ENCODE measurements at regions not wholly inside any gene's neighbourhood (a gene's known extent, or its start where the extent isn't known, plus 50 kb on each side); places are given as distances from the start of the nearest gene placed in this dataset.

- Histone ChIP-seq H3K9me3 (ENCODE audit: insufficient read depth, low read depth, low read length) (peaks cover 29% of the 10 kb centered on the region; the same call in 1 of the 2 replicates), H3K4me1 (ENCODE audit: insufficient read depth, low read length) (no peaks in the 10 kb centered on the region), H3K27me3 (ENCODE audit: insufficient read depth, low read length) (no peaks in the 10 kb centered on the region), H3K36me3 (ENCODE audit: insufficient read depth, low read depth, low read length) (no peaks in the 10 kb centered on the region), H3K4me3 (ENCODE audit: low read length) (no peak overlapping the region), H3K9ac (ENCODE audit: low read depth, low read length) (no peak overlapping the region), H3K27ac (ENCODE audit: low read length) (no peak overlapping the region)
Observed at GRCh38 chr22:47589271-47590250, 827.1 kb downstream of the TBC1D22A start.

GRCh38 chr22:47588578-47588960 is 826.1 kb downstream of the TBC1D22A start:
- Histone ChIP-seq H3K4me3 (ENCODE audit: low read length) (no peak overlapping the region), H3K27me3 (ENCODE audit: insufficient read depth, low read length) (no peaks in the 10 kb centered on the region), H3K9ac (ENCODE audit: low read depth, low read length) (no peak overlapping the region), H3K4me1 (ENCODE audit: insufficient read depth, low read length) (no peaks in the 10 kb centered on the region), H3K36me3 (ENCODE audit: insufficient read depth, low read depth, low read length) (no peaks in the 10 kb centered on the region), H3K9me3 (ENCODE audit: insufficient read depth, low read depth, low read length) (peaks cover 38% of the 10 kb centered on the region), H3K27ac (ENCODE audit: low read length) (no peak overlapping the region)

GRCh38 chr22:47587861-47588577 is 825.6 kb downstream of the TBC1D22A start:
- Histone ChIP-seq H3K4me1 (ENCODE audit: insufficient read depth, low read length) (no peaks in the 10 kb centered on the region), H3K36me3 (ENCODE audit: insufficient read depth, low read depth, low read length) (no peaks in the 10 kb centered on the region), H3K27me3 (ENCODE audit: insufficient read depth, low read length) (no peaks in the 10 kb centered on the region), H3K9me3 (ENCODE audit: insufficient read depth, low read depth, low read length) (peaks cover 44% of the 10 kb centered on the region), H3K4me3 (ENCODE audit: low read length) (no peak overlapping the region), H3K9ac (ENCODE audit: low read depth, low read length) (no peak overlapping the region), H3K27ac (ENCODE audit: low read length) (no peak overlapping the region)

- no peaks in the 10 kb centered on the region for H3K36me3 ChIP-seq (ENCODE audit: insufficient read depth, low read depth, low read length)
- H3K9ac ChIP-seq (ENCODE audit: low read depth, low read length): no peak overlapping the region
- H3K4me3 ChIP-seq (ENCODE audit: low read length): no peak overlapping the region
- no peaks in the 10 kb centered on the region for H3K27me3 ChIP-seq (ENCODE audit: insufficient read depth, low read length)
- H3K27ac ChIP-seq (ENCODE audit: low read length): no peak overlapping the region
- no peaks in the 10 kb centered on the region for H3K4me1 ChIP-seq (ENCODE audit: insufficient read depth, low read length)
- H3K9me3 ChIP-seq (ENCODE audit: insufficient read depth, low read depth, low read length): peaks cover 49% of the 10 kb centered on the region
Observed at GRCh38 chr22:47587361-47587760, 824.9 kb downstream of the TBC1D22A start.

GRCh38 chr22:47586946-47587345 is 824.5 kb downstream of the TBC1D22A start:
- Histone ChIP-seq H3K36me3 (ENCODE audit: insufficient read depth, low read depth, low read length) (no peaks in the 10 kb centered on the region), H3K4me1 (ENCODE audit: insufficient read depth, low read length) (no peaks in the 10 kb centered on the region), H3K27me3 (ENCODE audit: insufficient read depth, low read length) (no peaks in the 10 kb centered on the region), H3K9me3 (ENCODE audit: insufficient read depth, low read depth, low read length) (peaks cover 51% of the 10 kb centered on the region), H3K9ac (ENCODE audit: low read depth, low read length) (no peak overlapping the region), H3K27ac (ENCODE audit: low read length) (no peak overlapping the region), H3K4me3 (ENCODE audit: low read length) (no peak overlapping the region)

GRCh38 chr22:47586038-47586437 is 823.6 kb downstream of the TBC1D22A start:
- no peaks in the 10 kb centered on the region for H3K36me3 ChIP-seq (ENCODE audit: insufficient read depth, low read depth, low read length)
- H3K27ac ChIP-seq (ENCODE audit: low read length): no peak overlapping the region
- H3K9me3 ChIP-seq (ENCODE audit: insufficient read depth, low read depth, low read length): peaks cover 58% of the 10 kb centered on the region

GRCh38 chr22:47583959-47584562 is 821.6 kb downstream of the TBC1D22A start:
- Histone ChIP-seq H3K36me3 (ENCODE audit: insufficient read depth, low read depth, low read length) (no peaks in the 10 kb centered on the region), H3K9me3 (ENCODE audit: insufficient read depth, low read depth, low read length) (peaks cover 68% of the 10 kb centered on the region), H3K9ac (ENCODE audit: low read depth, low read length) (no peak overlapping the region), H3K4me3 (ENCODE audit: low read length) (no peak overlapping the region), H3K27me3 (ENCODE audit: insufficient read depth, low read length) (no peaks in the 10 kb centered on the region), H3K27ac (ENCODE audit: low read length) (no peak overlapping the region), H3K4me1 (ENCODE audit: insufficient read depth, low read length) (no peaks in the 10 kb centered on the region)

More at GRCh38 chr22:47586038-47586437, 823.6 kb downstream of the TBC1D22A start:
- Histone ChIP-seq H3K27me3 (ENCODE audit: insufficient read depth, low read length) (no peaks in the 10 kb centered on the region), H3K4me1 (ENCODE audit: insufficient read depth, low read length) (no peaks in the 10 kb centered on the region), H3K9ac (ENCODE audit: low read depth, low read length) (no peak overlapping the region), H3K4me3 (ENCODE audit: low read length) (no peak overlapping the region)

GRCh38 chr22:47582067-47582466 is 819.6 kb downstream of the TBC1D22A start:
- H3K9ac ChIP-seq (ENCODE audit: low read depth, low read length): no peak overlapping the region
- H3K4me3 ChIP-seq (ENCODE audit: low read length): no peak overlapping the region
- peaks cover 61% of the 10 kb centered on the region for H3K9me3 ChIP-seq (ENCODE audit: insufficient read depth, low read depth, low read length)
- H3K4me1 ChIP-seq (ENCODE audit: insufficient read depth, low read length): no peaks in the 10 kb centered on the region
- no peaks in the 10 kb centered on the region for H3K36me3 ChIP-seq (ENCODE audit: insufficient read depth, low read depth, low read length)
- no peaks in the 10 kb centered on the region for H3K27me3 ChIP-seq (ENCODE audit: insufficient read depth, low read length)
- H3K27ac ChIP-seq (ENCODE audit: low read length): no peak overlapping the region

- H3K4me1 ChIP-seq (ENCODE audit: insufficient read depth, low read length): no peaks in the 10 kb centered on the region
- no peaks in the 10 kb centered on the region for H3K36me3 ChIP-seq (ENCODE audit: insufficient read depth, low read depth, low read length)
- H3K27ac ChIP-seq (ENCODE audit: low read length): no peak overlapping the region
- peaks cover 44% of the 10 kb centered on the region for H3K9me3 ChIP-seq (ENCODE audit: insufficient read depth, low read depth, low read length)
- no peak overlapping the region for H3K9ac ChIP-seq (ENCODE audit: low read depth, low read length)
- H3K4me3 ChIP-seq (ENCODE audit: low read length): no peak overlapping the region; the same call in 1 of the 2 replicates
- no peaks in the 10 kb centered on the region for H3K27me3 ChIP-seq (ENCODE audit: insufficient read depth, low read length)
Observed at GRCh38 chr22:47580121-47580520, 817.7 kb downstream of the TBC1D22A start.

- Histone ChIP-seq H3K9me3 (ENCODE audit: insufficient read depth, low read depth, low read length) (peaks cover 16% of the 10 kb centered on the region), H3K4me1 (ENCODE audit: insufficient read depth, low read length) (no peaks in the 10 kb centered on the region), H3K27me3 (ENCODE audit: insufficient read depth, low read length) (no peaks in the 10 kb centered on the region), H3K4me3 (ENCODE audit: low read length) (no peak overlapping the region), H3K36me3 (ENCODE audit: insufficient read depth, low read depth, low read length) (no peaks in the 10 kb centered on the region), H3K27ac (ENCODE audit: low read length) (no peak overlapping the region), H3K9ac (ENCODE audit: low read depth, low read length) (no peak overlapping the region)
Observed at GRCh38 chr22:47576908-47577307, 814.5 kb downstream of the TBC1D22A start.

GRCh38 chr22:47575291-47575690 is 812.8 kb downstream of the TBC1D22A start:
- Histone ChIP-seq H3K27me3 (ENCODE audit: insufficient read depth, low read length) (no peaks in the 10 kb centered on the region), H3K9ac (ENCODE audit: low read depth, low read length) (no peak overlapping the region), H3K9me3 (ENCODE audit: insufficient read depth, low read depth, low read length) (peaks cover 2% of the 10 kb centered on the region; the same call in 1 of the 2 replicates), H3K27ac (ENCODE audit: low read length) (no peak overlapping the region), H3K4me1 (ENCODE audit: insufficient read depth, low read length) (no peaks in the 10 kb centered on the region), H3K36me3 (ENCODE audit: insufficient read depth, low read depth, low read length) (no peaks in the 10 kb centered on the region), H3K4me3 (ENCODE audit: low read length) (no peak overlapping the region)

Data from iPS-20b (cell line).